HCT116 (cell line): ENCODE measurements at regions not wholly inside any gene's neighbourhood (a gene's known extent, or its start where the extent isn't known, plus 50 kb on each side); places are given as distances from the start of the nearest gene placed in this dataset.

Experiments used
- ATAC-seq: fragments of 200-7000 bp; cut with Tn5 transposase; 2 replicates; pipeline ENCODE4 v1.9.1; 2020; ENCODE audit warnings: mild to moderate bottlenecking, moderate library complexity
- BruUV-seq: library from RNA; stranded (reverse); fragments of 400-500 nt; replicated peaks from 2 replicates; lab custom pipeline; 2021; lab: Mats Ljungman, UMichigan
- CTCF ChIA-PET: fragments of 300-600 bp; sonication (Branson Sonifier 250); formaldehyde crosslinking; loops from one replicate; lab custom pipeline; 2021; ENCODE audit warnings: antibody characterized with exemption; lab: Charles Lee
- POLR2A ChIA-PET: fragments of 300-600, 350-600 bp; sonication (Branson Sonifier 250); formaldehyde crosslinking; loops from one replicate; lab custom pipeline; 2021; ENCODE audit warnings: antibody characterized with exemption; lab: Charles Lee
- RAD21 ChIA-PET, 2 experiments: fragments of 300-600 bp; sonication (Branson Sonifier 250); formaldehyde crosslinking; loops; one replicate each; lab custom pipeline; 2023; ENCODE audit warnings: low total read pairs in 2 of 2; ENCODE audit not compliant: uncharacterized antibody in 2 of 2, unreplicated experiment in 2 of 2, low non-redundant PET in 1 of 2; lab: Charles Lee
- DNase-seq: peaks from one replicate; pipeline ENCODE4 v3.0.0-alpha.2; 2010; ENCODE audit warnings: low read depth, low spot score
- H2AFZ ChIP-seq: fragments of 200-600 bp; shearing (Covaris generic), sonication (generic); 2 replicates; pipeline ENCODE4 v1.6.1; 2017; ENCODE audit warnings: low read depth, mixed run types, mixed read lengths, antibody characterized with exemption, low read length; ENCODE audit not compliant: poor library complexity, severe bottlenecking
- H3K27ac ChIP-seq: 2 replicates; pipeline ENCODE4 v1.5.1; 2012; ENCODE audit warnings: low read depth, low read length
- H3K27me3 ChIP-seq: fragments of 200-600 bp; sonication (generic); 2 replicates; pipeline ENCODE4 v1.6.1; 2016; ENCODE audit warnings: mixed run types, low read length, mixed read lengths; ENCODE audit not compliant: insufficient read depth
- H3K36me3 ChIP-seq, 2 experiments: fragments of 200-500 bp in 1 of 2; fragments of 200-600 bp in 1 of 2; sonication (Bioruptor generic) in 1 of 2; sonication (generic) in 1 of 2; 2 replicates each; pipeline versions ENCODE4 v1.5.1 to v1.6.1; 2014 to 2016; ENCODE audit warnings: low read length in 2 of 2, inconsistent platforms in 1 of 2, mixed read lengths in 1 of 2, mixed run types in 1 of 2; ENCODE audit not compliant: insufficient read depth in 2 of 2, control insufficient read depth in 1 of 2
- H3K4me1 ChIP-seq, 2 experiments: fragments of 200-600 bp in 1 of 2; sonication (generic) in 1 of 2; 2 replicates each; pipeline versions ENCODE4 v1.5.1 to v1.6.1; 2012 to 2017; ENCODE audit warnings: low read length in 2 of 2, inconsistent platforms in 1 of 2, mild to moderate bottlenecking in 1 of 2, mixed read lengths in 1 of 2, mixed run types in 1 of 2, moderate library complexity in 1 of 2; ENCODE audit not compliant: insufficient read depth in 2 of 2, control insufficient read depth in 1 of 2
- H3K4me2 ChIP-seq: fragments of 200-600 bp; sonication (generic); 2 replicates; pipeline ENCODE4 v1.6.1; 2017; ENCODE audit warnings: mixed run types, low read length, mixed read lengths
- H3K4me3 ChIP-seq, 2 experiments: fragments of 200-600 bp in 1 of 2; sonication (generic) in 1 of 2; replicated peaks in 1 of 2; 2 replicates each; pipeline ENCODE4 v1.5.1; 2011 to 2016; ENCODE audit warnings: low read length in 2 of 2, control low read depth in 1 of 2, low read depth in 1 of 2, mild to moderate bottlenecking in 1 of 2, mixed read lengths in 1 of 2, mixed run types in 1 of 2
- H3K79me2 ChIP-seq: fragments of 200-600 bp; sonication (generic); 2 replicates; pipeline ENCODE4 v1.6.1; 2017; ENCODE audit warnings: mild to moderate bottlenecking, mixed run types, low read length, moderate library complexity, mixed read lengths; ENCODE audit not compliant: insufficient read depth
- H3K9ac ChIP-seq: fragments of 200-600 bp; sonication (generic); 2 replicates; pipeline ENCODE4 v1.6.1; 2016; ENCODE audit warnings: low read length, mixed read lengths
- H3K9me2 ChIP-seq: fragments of 200-600 bp; sonication (generic), shearing (Covaris generic); 2 replicates; pipeline ENCODE4 v1.6.1; 2017; ENCODE audit warnings: mixed run types, mild to moderate bottlenecking, moderate library complexity; ENCODE audit not compliant: insufficient read depth
- H3K9me3 ChIP-seq, 2 experiments: fragments of 200-500 bp in 1 of 2; fragments of 200-600 bp in 1 of 2; sonication (Bioruptor generic) in 1 of 2; sonication (generic) in 1 of 2; 2 replicates each; pipeline ENCODE4 v1.6.1; 2014 to 2017; ENCODE audit warnings: low read length in 2 of 2, mixed read lengths in 2 of 2, inconsistent platforms in 1 of 2, low read depth in 1 of 2, mild to moderate bottlenecking in 1 of 2, mixed run types in 1 of 2, moderate library complexity in 1 of 2; ENCODE audit not compliant: control insufficient read depth in 1 of 2, insufficient read depth in 1 of 2
- H4K20me1 ChIP-seq: fragments of 200-600 bp; sonication (generic), shearing (Covaris generic); 2 replicates; pipeline ENCODE4 v1.6.1; 2017; ENCODE audit warnings: mixed run types, mild to moderate bottlenecking, moderate library complexity; ENCODE audit not compliant: insufficient read depth
- ATF3 ChIP-seq: IDR thresholded peaks from 2 replicates; pipeline ENCODE4 v1.6.1; 2012
- CEBPB ChIP-seq: IDR thresholded peaks from 2 replicates; pipeline ENCODE4 v1.6.1; 2012; ENCODE audit warnings: low read depth
- CTCF ChIP-seq, 3 experiments: fragments of 200-600 bp in 1 of 3; sonication (generic) in 1 of 3; IDR thresholded peaks in 2 of 3; conservative IDR thresholded peaks in 1 of 3; 2 replicates each; pipeline ENCODE4 v1.5.1; 2012 to 2017; ENCODE audit warnings: low read depth in 2 of 3, low read length in 2 of 3, antibody characterized with exemption in 1 of 3, borderline replicate concordance in 1 of 3, control low read depth in 1 of 3, mild to moderate bottlenecking in 1 of 3, mixed read lengths in 1 of 3, mixed run types in 1 of 3, moderate library complexity in 1 of 3; ENCODE audit not compliant: insufficient read depth in 1 of 3
- ELF1 ChIP-seq: IDR thresholded peaks from 2 replicates; pipeline ENCODE4 v1.6.1; 2012; ENCODE audit warnings: low read depth, borderline replicate concordance
- EZH2 ChIP-seq: fragments of 200-600 bp; sonication (generic); IDR thresholded peaks from 2 replicates; pipeline ENCODE4 v1.6.1; 2017; ENCODE audit warnings: antibody characterized with exemption, mixed run types
- EZH2phosphoT487 ChIP-seq: fragments of 200-600 bp; IDR thresholded peaks from 2 replicates; pipeline ENCODE4 v1.6.1; 2018; ENCODE audit warnings: antibody characterized with exemption, borderline replicate concordance
- MAX ChIP-seq: IDR thresholded peaks from 2 replicates; pipeline ENCODE4 v1.6.1; 2012
- POLR2A ChIP-seq: IDR thresholded peaks from 2 replicates; pipeline ENCODE4 v1.7.0; 2011; ENCODE audit warnings: borderline replicate concordance; ENCODE audit not compliant: insufficient read depth, insufficient read length; ENCODE audit errors: extremely low read depth
- POLR2AphosphoS5 ChIP-seq: IDR thresholded peaks from 2 replicates; pipeline ENCODE4 v1.6.1; 2011; ENCODE audit warnings: mild to moderate bottlenecking, low read depth, low read length, moderate library complexity
- RAD21 ChIP-seq: IDR thresholded peaks from 2 replicates; pipeline ENCODE4 v1.6.1; 2012; ENCODE audit warnings: low read depth, mild to moderate bottlenecking
- SP1 ChIP-seq: IDR thresholded peaks from 2 replicates; pipeline ENCODE4 v1.6.1; 2012; ENCODE audit warnings: low read depth
- TCF7L2 ChIP-seq: IDR thresholded peaks from 2 replicates; pipeline ENCODE4 v1.7.0; 2011; ENCODE audit warnings: borderline replicate concordance, inconsistent platforms; ENCODE audit not compliant: insufficient read depth, insufficient read length; ENCODE audit errors: extremely low read depth
- ZNF274 ChIP-seq: fragments of 200-500 bp; sonication (Bioruptor generic); IDR thresholded peaks from 2 replicates; pipeline ENCODE4 v1.6.1; 2014; ENCODE audit warnings: mild to moderate bottlenecking, low read depth, low read length, inconsistent platforms
- intact Hi-C: fragments of 100-400 bp; cut with micrococcal nuclease; formaldehyde crosslinking; loops from 2 replicates; pipeline ENCODE4 v1.10.0; 2022

GRCh38 chr4:177178246-177178645, 131.4 kb upstream of the NEIL3 start:
- Histone ChIP-seq H3K9me2 (no peaks in the 10 kb centered on the region), H4K20me1 (no peaks in the 10 kb centered on the region), H3K9me3 (no peaks in the 10 kb centered on the region), H3K79me2 (no peaks in the 10 kb centered on the region), H3K36me3 (no peaks in the 10 kb centered on the region), H3K27ac (no peak overlapping the region), H3K4me2 (no peak overlapping the region), H3K27me3 (no peaks in the 10 kb centered on the region), H2AFZ (no peak overlapping the region), H3K4me1 (no peaks in the 10 kb centered on the region), H3K9ac (no peak overlapping the region), H3K4me3 (no peak overlapping the region)
- no TSS peak for BruUV-seq
- intact Hi-C loops: no loop called here
- CTCF ChIA-PET: no interaction called here
- no peak for ATAC-seq
- no peak for DNase-seq
- no peak for TF ChIP-seq MAX
- TF ChIP-seq POLR2A: no peak
- TF ChIP-seq EZH2phosphoT487: no peak
- no peak for TF ChIP-seq ELF1
- no peak for TF ChIP-seq TCF7L2
- TF ChIP-seq CEBPB: no peak
- no peak for TF ChIP-seq SP1
- no peak for TF ChIP-seq EZH2
- no peak for TF ChIP-seq ATF3
- TF ChIP-seq CTCF (IDR thresholded peaks at IDR 0.05 in 2 of 3, conservative IDR thresholded peaks at IDR 0.05 in 1 of 3; ENCODE audit: borderline replicate concordance in 1 of 3, insufficient read depth in 1 of 3, low read depth in 2 of 3, low read length in 2 of 3): no peak
- TF ChIP-seq POLR2AphosphoS5: no peak
- TF ChIP-seq ZNF274: no peak
- TF ChIP-seq RAD21: no peak
- POLR2A ChIA-PET: no interaction called here
- RAD21 ChIA-PET: no interaction called here
